Ishikawa (cell line): ENCODE measurements at regions not wholly inside any gene's neighbourhood (a gene's known extent, or its start where the extent isn't known, plus 50 kb on each side); places are given as distances from the start of the nearest gene placed in this dataset.

Experiments
- CEBPB ChIP-seq: IDR thresholded peaks from 2 replicates; pipeline ENCODE4 v1.6.1; 2012
- CREB1 ChIP-seq: IDR thresholded peaks from 2 replicates; pipeline ENCODE4 v1.6.1; 2012; ENCODE audit warnings: low read depth
- EGR1 ChIP-seq: IDR thresholded peaks from 2 replicates; pipeline ENCODE4 v1.6.1; 2012
- EP300 ChIP-seq: IDR thresholded peaks from 2 replicates; pipeline ENCODE4 v1.6.1; 2012; ENCODE audit warnings: borderline replicate concordance
- FOXM1 ChIP-seq: IDR thresholded peaks from 2 replicates; pipeline ENCODE4 v1.6.1; 2012; ENCODE audit warnings: low read depth, borderline replicate concordance
- MAX ChIP-seq: IDR thresholded peaks from 2 replicates; pipeline ENCODE4 v1.6.1; 2012
- NFIC ChIP-seq: IDR thresholded peaks from 2 replicates; pipeline ENCODE4 v1.6.1; 2012
- RAD21 ChIP-seq: IDR thresholded peaks from 2 replicates; pipeline ENCODE4 v1.6.1; 2012; ENCODE audit warnings: low read depth
- REST ChIP-seq: IDR thresholded peaks from 2 replicates; pipeline ENCODE4 v1.6.1; 2012; ENCODE audit warnings: low read depth, mild to moderate bottlenecking
- TAF1 ChIP-seq: IDR thresholded peaks from 2 replicates; pipeline ENCODE4 v1.6.1; 2012; ENCODE audit warnings: low read depth, mild to moderate bottlenecking
- TCF12 ChIP-seq: IDR thresholded peaks from 2 replicates; pipeline ENCODE4 v1.6.1; 2012; ENCODE audit warnings: low read depth
- TEAD4 ChIP-seq: IDR thresholded peaks from 2 replicates; pipeline ENCODE4 v1.6.1; 2012
- USF1 ChIP-seq: IDR thresholded peaks from 2 replicates; pipeline ENCODE4 v1.6.1; 2012
- YY1 ChIP-seq: IDR thresholded peaks from 2 replicates; pipeline ENCODE4 v1.6.1; 2012; ENCODE audit warnings: low read depth

GRCh38 chrX:17993062-17993461, 132.0 kb upstream of the RAI2 start:
- TF ChIP-seq TAF1 (no peak), MAX (no peak), REST (no peak), EP300 (no peak), CEBPB (no peak), TEAD4 (no peak), EGR1 (no peak), USF1 (no peak), YY1 (no peak), RAD21 (no peak), FOXM1 (no peak), CREB1 (no peak), TCF12 (no peak), NFIC (no peak)
